Testis (tissue), 2 donors: ENCODE measurements at regions not wholly inside any gene's neighbourhood (a gene's known extent, or its start where the extent isn't known, plus 50 kb on each side); places are given as distances from the start of the nearest gene placed in this dataset.

Experiments
- POLR2A ChIP-seq: fragments of 450-650 bp; IDR thresholded peaks from one replicate; pipeline ENCODE4 v1.6.1; 2017; ENCODE audit warnings: antibody characterized with exemption, mild to moderate bottlenecking, moderate library complexity
- TF ChIP-seq, protein P1 (sequence below), 3 experiments: fragments of 450-650 bp in 2 of 3; fragments of 200-600 bp in 1 of 3; sonication (generic) in 1 of 3; IDR thresholded peaks; one replicate each; pipeline ENCODE4 v1.5.1; 2016 to 2019; ENCODE audit warnings: antibody characterized with exemption in 3 of 3, mild to moderate bottlenecking in 2 of 3, moderate library complexity in 1 of 3

DNA sequence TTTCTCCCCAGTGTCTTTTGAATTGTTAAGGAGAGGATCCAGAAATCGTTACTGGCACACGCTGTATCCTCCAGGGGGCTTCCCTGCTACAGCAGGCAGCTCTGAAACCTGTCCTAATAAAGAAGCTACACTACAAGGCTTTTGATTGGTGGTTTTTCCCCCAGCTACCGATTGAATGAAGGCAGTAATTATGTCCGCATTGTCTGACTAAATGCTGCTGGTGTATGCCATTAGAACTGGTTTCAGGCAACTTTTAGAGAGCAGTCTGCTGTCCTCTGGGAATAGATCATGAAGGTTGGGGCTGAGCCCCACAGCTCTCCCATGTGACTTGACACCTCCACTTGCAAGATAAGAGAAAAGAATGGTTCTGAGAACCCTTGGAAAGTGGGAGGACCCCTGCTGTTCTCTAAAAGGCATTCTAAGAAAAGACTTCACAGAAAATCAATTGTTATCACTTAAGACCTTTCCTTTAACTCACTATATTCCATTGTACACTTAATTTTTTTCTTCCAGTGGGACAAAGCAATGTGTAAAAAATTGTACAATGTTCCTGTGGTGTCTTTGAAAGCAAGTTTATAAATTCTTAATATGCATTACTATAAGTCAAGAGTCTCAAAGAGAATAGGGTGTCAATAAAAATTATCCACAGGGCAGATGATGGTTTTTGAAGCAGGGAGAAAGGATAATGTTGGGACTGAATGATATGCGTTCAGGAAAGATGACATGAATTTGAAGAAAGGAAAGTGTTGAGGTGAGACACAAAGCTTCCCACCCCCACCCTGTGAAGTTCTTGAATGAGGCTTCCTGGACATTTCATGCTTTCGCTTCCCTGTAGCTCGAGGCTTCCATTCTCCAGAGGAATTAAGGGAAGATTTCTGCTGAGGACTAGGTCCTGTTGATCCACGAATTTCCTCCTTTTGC is 53.0 kb upstream of the DAZL start:
- TF ChIP-seq, protein P1, sequence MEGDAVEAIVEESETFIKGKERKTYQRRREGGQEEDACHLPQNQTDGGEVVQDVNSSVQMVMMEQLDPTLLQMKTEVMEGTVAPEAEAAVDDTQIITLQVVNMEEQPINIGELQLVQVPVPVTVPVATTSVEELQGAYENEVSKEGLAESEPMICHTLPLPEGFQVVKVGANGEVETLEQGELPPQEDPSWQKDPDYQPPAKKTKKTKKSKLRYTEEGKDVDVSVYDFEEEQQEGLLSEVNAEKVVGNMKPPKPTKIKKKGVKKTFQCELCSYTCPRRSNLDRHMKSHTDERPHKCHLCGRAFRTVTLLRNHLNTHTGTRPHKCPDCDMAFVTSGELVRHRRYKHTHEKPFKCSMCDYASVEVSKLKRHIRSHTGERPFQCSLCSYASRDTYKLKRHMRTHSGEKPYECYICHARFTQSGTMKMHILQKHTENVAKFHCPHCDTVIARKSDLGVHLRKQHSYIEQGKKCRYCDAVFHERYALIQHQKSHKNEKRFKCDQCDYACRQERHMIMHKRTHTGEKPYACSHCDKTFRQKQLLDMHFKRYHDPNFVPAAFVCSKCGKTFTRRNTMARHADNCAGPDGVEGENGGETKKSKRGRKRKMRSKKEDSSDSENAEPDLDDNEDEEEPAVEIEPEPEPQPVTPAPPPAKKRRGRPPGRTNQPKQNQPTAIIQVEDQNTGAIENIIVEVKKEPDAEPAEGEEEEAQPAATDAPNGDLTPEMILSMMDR (IDR thresholded peaks at IDR 0.05): no peak
- no peak for TF ChIP-seq POLR2A
